HepG2 (cell line): ENCODE measurements at regions not wholly inside any gene's neighbourhood (a gene's known extent, or its start where the extent isn't known, plus 50 kb on each side); places are given as distances from the start of the nearest gene placed in this dataset.

Experiments used
- DMAP1 ChIP-seq: IDR thresholded peaks from 2 replicates; pipeline ENCODE4 v1.6.1; 2016
- GTF3A ChIP-seq: sonication (generic); formaldehyde crosslinking; conservative IDR thresholded peaks from 2 replicates; pipeline ENCODE4 v1.4.0; 2020; ENCODE audit warnings: mild to moderate bottlenecking, missing genetic modification reagents
- JUNB ChIP-seq: sonication (generic); formaldehyde crosslinking; IDR thresholded peaks from 2 replicates; pipeline ENCODE4 v1.8.0; 2022; ENCODE audit warnings: missing genetic modification reagents, mild to moderate bottlenecking, borderline replicate concordance
- MIXL1 ChIP-seq: IDR thresholded peaks from 2 replicates; pipeline ENCODE4 v1.6.1; 2016
- MXI1 ChIP-seq: IDR thresholded peaks from 3 replicates; pipeline ENCODE4 v1.6.1; 2012; ENCODE audit warnings: low read depth, low read length, inconsistent platforms, borderline replicate concordance
- NFATC3 ChIP-seq: sonication (generic); formaldehyde crosslinking; IDR thresholded peaks from 2 replicates; pipeline ENCODE4 v1.5.1; 2020; ENCODE audit warnings: mild to moderate bottlenecking, missing genetic modification reagents
- PHF8 ChIP-seq: sonication (generic); formaldehyde crosslinking; IDR thresholded peaks from 2 replicates; pipeline ENCODE4 v1.5.0; 2020; ENCODE audit warnings: missing genetic modification reagents
- POLR2A ChIP-seq, 2 experiments: IDR thresholded peaks; 2 replicates each; pipeline ENCODE4 v1.6.1; 2011; ENCODE audit warnings: low read depth in 2 of 2, low read length in 2 of 2, mild to moderate bottlenecking in 1 of 2, moderate library complexity in 1 of 2; ENCODE audit not compliant: insufficient read depth in 1 of 2
- RBAK ChIP-seq: sonication (generic); formaldehyde crosslinking; IDR thresholded peaks from 2 replicates; pipeline ENCODE4 v1.5.1; 2020; ENCODE audit warnings: mild to moderate bottlenecking, missing genetic modification reagents
- TP53 ChIP-seq: sonication (generic); formaldehyde crosslinking; conservative IDR thresholded peaks from 2 replicates; pipeline ENCODE4 v1.4.0; 2020; ENCODE audit warnings: missing genetic modification reagents
- ZNF235 ChIP-seq: sonication (generic); formaldehyde crosslinking; IDR thresholded peaks from 2 replicates; pipeline ENCODE4 v1.8.1; 2023; ENCODE audit warnings: mild to moderate bottlenecking, missing genetic modification reagents, borderline replicate concordance
- ZNF350 ChIP-seq: sonication (generic); formaldehyde crosslinking; IDR thresholded peaks from 2 replicates; pipeline ENCODE4 v1.4.0; 2020; ENCODE audit warnings: mild to moderate bottlenecking, low read depth, missing genetic modification reagents, borderline replicate concordance
- ZNF564 ChIP-seq: sonication (generic); formaldehyde crosslinking; IDR thresholded peaks from 2 replicates; pipeline ENCODE4 v1.8.1; 2023; ENCODE audit warnings: mild to moderate bottlenecking, missing genetic modification reagents

DNA sequence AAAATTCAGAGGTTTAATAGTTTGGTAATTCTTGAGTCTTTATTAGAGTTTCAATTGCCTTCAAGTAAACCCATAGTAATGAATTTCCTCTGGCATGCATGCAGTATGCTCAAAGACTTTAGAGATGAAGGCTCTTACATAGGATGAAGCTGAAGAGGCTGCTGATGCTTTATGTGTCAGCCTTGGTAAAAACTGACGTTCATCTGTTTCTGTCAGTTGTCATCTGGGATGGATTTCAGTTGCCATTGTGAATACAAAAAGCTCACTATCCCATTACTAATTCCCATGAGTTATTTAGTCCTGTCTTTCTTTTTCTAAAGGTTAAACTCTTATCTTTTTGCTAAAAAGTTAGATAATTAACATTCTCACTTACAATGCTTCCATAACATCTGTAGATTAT, 136.9 kb upstream of the GBE1 start:
- TF ChIP-seq MIXL1 (CRISPR knock-in tag), result no peak
- no peak for TF ChIP-seq POLR2A (IDR thresholded peaks at IDR 0.05; ENCODE audit: insufficient read depth in 1 of 2, low read depth in 2 of 2, low read length in 2 of 2)
- no peak for TF ChIP-seq ZNF564 (CRISPR knock-in tag)
- TF ChIP-seq PHF8 (CRISPR knock-in tag), result no peak
- TF ChIP-seq RBAK (CRISPR knock-in tag), result no peak
- TF ChIP-seq ZNF235 (CRISPR knock-in tag), result no peak
- no peak for TF ChIP-seq NFATC3
- no peak for TF ChIP-seq JUNB (CRISPR knock-in tag)
- TF ChIP-seq GTF3A (CRISPR knock-in tag), result no peak
- no peak for TF ChIP-seq ZNF350 (CRISPR knock-in tag)
- TF ChIP-seq DMAP1, result no peak
- TF ChIP-seq TP53, result no peak
- TF ChIP-seq MXI1, result no peak
